Esophagus squamous epithelium (tissue), 4 donors: ENCODE measurements at regions not wholly inside any gene's neighbourhood (a gene's known extent, or its start where the extent isn't known, plus 50 kb on each side); places are given as distances from the start of the nearest gene placed in this dataset.
"Not testable (repeated sequence)": the region's sequence is repeated elsewhere in the genome, so short reads cannot be mapped to it uniquely, and the experiment has no call there.

Source experiments
- POLR2A ChIP-seq, 4 donors: fragments of 450-650 bp; IDR thresholded peaks; one replicate each; pipeline ENCODE4 v1.6.1; 2017; ENCODE audit warnings: antibody characterized with exemption in 4 of 4, mild to moderate bottlenecking in 4 of 4, moderate library complexity in 3 of 4
- TF ChIP-seq, protein P1 (sequence below), 6 experiments: fragments of 450-650 bp in 4 of 6; fragments of 200-600 bp in 2 of 6; sonication (generic) in 2 of 6; IDR thresholded peaks; one replicate each; pipeline ENCODE4 v1.5.1; 2016 to 2019; ENCODE audit warnings: antibody characterized with exemption in 6 of 6, mild to moderate bottlenecking in 4 of 6, moderate library complexity in 4 of 6

GRCh38 chr13:59441068-59441467 is 722.7 kb downstream of the DIAPH3 start:
- TF ChIP-seq, protein P1, sequence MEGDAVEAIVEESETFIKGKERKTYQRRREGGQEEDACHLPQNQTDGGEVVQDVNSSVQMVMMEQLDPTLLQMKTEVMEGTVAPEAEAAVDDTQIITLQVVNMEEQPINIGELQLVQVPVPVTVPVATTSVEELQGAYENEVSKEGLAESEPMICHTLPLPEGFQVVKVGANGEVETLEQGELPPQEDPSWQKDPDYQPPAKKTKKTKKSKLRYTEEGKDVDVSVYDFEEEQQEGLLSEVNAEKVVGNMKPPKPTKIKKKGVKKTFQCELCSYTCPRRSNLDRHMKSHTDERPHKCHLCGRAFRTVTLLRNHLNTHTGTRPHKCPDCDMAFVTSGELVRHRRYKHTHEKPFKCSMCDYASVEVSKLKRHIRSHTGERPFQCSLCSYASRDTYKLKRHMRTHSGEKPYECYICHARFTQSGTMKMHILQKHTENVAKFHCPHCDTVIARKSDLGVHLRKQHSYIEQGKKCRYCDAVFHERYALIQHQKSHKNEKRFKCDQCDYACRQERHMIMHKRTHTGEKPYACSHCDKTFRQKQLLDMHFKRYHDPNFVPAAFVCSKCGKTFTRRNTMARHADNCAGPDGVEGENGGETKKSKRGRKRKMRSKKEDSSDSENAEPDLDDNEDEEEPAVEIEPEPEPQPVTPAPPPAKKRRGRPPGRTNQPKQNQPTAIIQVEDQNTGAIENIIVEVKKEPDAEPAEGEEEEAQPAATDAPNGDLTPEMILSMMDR (IDR thresholded peaks at IDR 0.05) = not testable (repeated sequence)
- not testable (repeated sequence) for TF ChIP-seq POLR2A (IDR thresholded peaks at IDR 0.05)
